ENCODE measurements at regions not wholly inside any gene's neighbourhood (a gene's known extent, or its start where the extent isn't known, plus 50 kb on each side); places are given as distances from the start of the nearest gene placed in this dataset.

GRCh38 chr21:17947531-17947930, 128.4 kb upstream of the C21orf91 start:
- Histone ChIP-seq H3K79me2 (ENCODE audit: control insufficient read depth in 1 of 2, insufficient read depth in 2 of 2, low read length in 2 of 2) (no peaks in the 10 kb centered on the region), H3K9me3 (ENCODE audit: insufficient read depth in 2 of 2, low read depth in 1 of 2, low read length in 1 of 2) (peaks cover 0 to 10% of the 10 kb centered on the region in 2 experiments; a peak in 2 of 4 replicates), H2AK5ac (ENCODE audit: low read depth, low read length) (no peak overlapping the region), H4K8ac (ENCODE audit: extremely low read depth, insufficient read depth, low read length) (no peak overlapping the region), H3K18ac (ENCODE audit: extremely low read depth, low read length) (no peak overlapping the region), H3K79me1 (ENCODE audit: low read depth, low read length) (no peaks in the 10 kb centered on the region), H2BK120ac (replicated peaks; ENCODE audit: low read depth, low read length) (no peak overlapping the region), H3K9ac (replicated peaks in 1 of 4; ENCODE audit: extremely low read depth in 1 of 4, low read depth in 3 of 4, low read length in 3 of 4) (no peak overlapping the region), H4K91ac (replicated peaks; ENCODE audit: insufficient read length, low read length) (no peak overlapping the region), H3K36me3 (ENCODE audit: control insufficient read depth in 2 of 4, insufficient read depth in 4 of 4, low read length in 3 of 4) (no peaks in the 10 kb centered on the region), H3K4me3 (ENCODE audit: extremely low read depth in 1 of 4, insufficient read depth in 2 of 4, low read depth in 3 of 4, low read length in 4 of 4) (no peak overlapping the region), H3K27me3 (replicated peaks in 1 of 4; ENCODE audit: control insufficient read depth in 3 of 4, extremely low read depth in 1 of 4, insufficient read depth in 3 of 4, low read length in 3 of 4) (no peaks in the 10 kb centered on the region), H2BK15ac (ENCODE audit: low read length) (no peak overlapping the region), H2AFZ (ENCODE audit: low read length) (no peak overlapping the region), H3K56ac (replicated peaks; ENCODE audit: insufficient read length, low read depth, low read length) (no peak overlapping the region), H3K27ac (ENCODE audit: low read depth, low read length) (no peak overlapping the region), H3K23me2 (ENCODE audit: low read depth, low read length) (no peaks in the 10 kb centered on the region), H3K14ac (ENCODE audit: insufficient read length) (no peak overlapping the region), H3K4ac (replicated peaks; ENCODE audit: insufficient read length, low read depth, low read length) (no peak overlapping the region), H4K20me1 (replicated peaks in 1 of 2; ENCODE audit: control insufficient read depth in 1 of 2, insufficient read depth in 2 of 2, low read length in 2 of 2) (no peaks in the 10 kb centered on the region), H4K5ac (ENCODE audit: insufficient read length, low read depth, low read length) (no peak overlapping the region), H3K4me2 (ENCODE audit: insufficient read depth in 1 of 2, low read depth in 2 of 2, low read length in 2 of 2) (no peak overlapping the region), H2BK12ac (ENCODE audit: low read depth, low read length) (no peak overlapping the region), H2BK5ac (ENCODE audit: low read depth, low read length) (no peak overlapping the region), H2BK20ac (ENCODE audit: low read length) (no peak overlapping the region), H3K23ac (ENCODE audit: insufficient read length) (no peak overlapping the region), H3K4me1 (replicated peaks in 1 of 4; ENCODE audit: control insufficient read depth in 3 of 4, insufficient read depth in 4 of 4, low read length in 3 of 4) (no peaks in the 10 kb centered on the region)
- ChIA-PET CTCF (ENCODE audit: partially characterized antibody) (interaction anchor here (1.6 to 2.7 kb wide), 2 partner anchors 12 to 22 kb away, joined by 4 to 10 read pairs; no protein-coding TSS in a partner anchor), POLR2A (ENCODE audit: partially characterized antibody) (no interaction called here)
- FAIRE-seq (no peak), DNase-seq (ENCODE audit: low read depth in 1 of 2, low spot score in 2 of 2) (no peak)
- WGBS, 2 experiments (ENCODE audit: extremely low coverage in 1 of 2, insufficient coverage in 1 of 2, insufficient read length in 1 of 2, insufficient replicate concordance in 2 of 2, low coverage in 1 of 2, low lambda C conversion rate in 2 of 2, missing lambda C conversion rate in 1 of 2) = 93% methylated on average over 2 of the region's 2 CpGs; no CpG with 5 or more reads in 1 of the 2 experiments
- no peak for TF ChIP-seq ATF3 (IDR thresholded peaks at IDR 0.05; ENCODE audit: insufficient read depth, low read depth, low read length)
- TF ChIP-seq SAP30 (IDR thresholded peaks at IDR 0.05; ENCODE audit: insufficient read depth, insufficient replicate concordance, low read length) = no peak
- TF ChIP-seq BCL11A (IDR thresholded peaks at IDR 0.05; ENCODE audit: low read depth in 2 of 2, low read length in 2 of 2) = no peak
- TF ChIP-seq RNF2 (IDR thresholded peaks at IDR 0.05; ENCODE audit: borderline replicate concordance, low read depth, low read length, missing control alignments, poor library complexity, severe bottlenecking) = no peak
- no peak for TF ChIP-seq EP300 (IDR thresholded peaks at IDR 0.05; ENCODE audit: borderline replicate concordance in 1 of 2, low read depth in 2 of 2, low read length in 2 of 2)
- no peak for TF ChIP-seq KDM1A (IDR thresholded peaks at IDR 0.05; ENCODE audit: borderline replicate concordance, low read length)
- TF ChIP-seq RAD21 (IDR thresholded peaks at IDR 0.05 in 1 of 2, conservative IDR thresholded peaks at IDR 0.05 in 1 of 2; ENCODE audit: low read depth in 2 of 2, low read length in 2 of 2) = no peak
